CD4-positive, alpha-beta T cell treated with Interleukin-6 for 4 hours (primary cell): ENCODE measurements at regions not wholly inside any gene's neighbourhood (a gene's known extent, or its start where the extent isn't known, plus 50 kb on each side); places are given as distances from the start of the nearest gene placed in this dataset.

Experiments used
- DNase-seq: peaks from one replicate; pipeline ENCODE4 v3.0.0-alpha.2; 2020; ENCODE audit warnings: mixed read lengths

- no peak for DNase-seq
These were observed 126.2 kb downstream of the TMEM18 start for GRCh38 chr2:550860-551567.

DNA sequence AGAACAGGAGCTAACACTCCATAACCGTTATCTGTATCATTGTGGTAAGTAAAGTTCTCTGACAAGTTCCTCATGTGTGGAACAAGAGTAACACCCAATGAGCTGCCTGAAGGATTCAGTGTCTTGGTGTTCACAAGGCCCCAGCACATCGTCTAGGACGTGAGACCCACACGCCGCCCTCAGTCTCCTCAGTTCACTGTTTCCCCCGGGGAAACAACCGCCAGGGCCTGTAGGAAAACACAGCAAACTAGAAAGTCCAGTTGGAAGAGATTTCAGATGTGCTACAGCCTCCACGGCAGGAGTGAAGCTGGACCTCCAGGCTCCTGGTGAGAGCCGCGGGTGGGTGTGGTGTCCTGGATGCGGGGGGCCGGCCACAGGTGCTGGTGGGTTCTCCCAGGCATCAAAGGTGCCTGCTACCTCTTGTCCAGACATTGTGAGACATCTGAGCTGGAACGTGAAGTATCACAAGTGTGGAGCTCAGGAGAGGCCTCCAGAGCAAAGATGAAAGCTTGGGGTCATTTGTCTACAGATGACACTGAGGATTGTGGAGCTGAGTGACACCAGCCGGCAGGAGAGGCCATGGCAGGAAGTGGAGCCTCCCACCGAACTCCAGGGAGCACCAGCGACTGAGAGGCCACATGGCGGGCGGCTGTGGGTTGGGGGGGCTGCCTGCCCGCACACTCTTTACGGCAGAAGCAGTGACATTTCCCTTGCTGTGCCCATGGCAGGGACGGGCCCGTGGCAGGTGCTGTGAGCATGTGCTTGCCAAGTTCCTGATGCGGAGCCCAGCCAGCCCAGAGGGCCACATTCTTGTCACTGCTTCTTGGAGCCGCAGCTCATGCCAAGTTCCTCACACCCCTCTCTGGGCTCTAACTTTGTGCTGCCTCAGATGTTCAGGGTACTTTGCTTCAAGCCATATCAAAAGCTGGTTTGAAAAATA is 131.2 kb downstream of the TMEM18 start:
- no peak for DNase-seq

DNA sequence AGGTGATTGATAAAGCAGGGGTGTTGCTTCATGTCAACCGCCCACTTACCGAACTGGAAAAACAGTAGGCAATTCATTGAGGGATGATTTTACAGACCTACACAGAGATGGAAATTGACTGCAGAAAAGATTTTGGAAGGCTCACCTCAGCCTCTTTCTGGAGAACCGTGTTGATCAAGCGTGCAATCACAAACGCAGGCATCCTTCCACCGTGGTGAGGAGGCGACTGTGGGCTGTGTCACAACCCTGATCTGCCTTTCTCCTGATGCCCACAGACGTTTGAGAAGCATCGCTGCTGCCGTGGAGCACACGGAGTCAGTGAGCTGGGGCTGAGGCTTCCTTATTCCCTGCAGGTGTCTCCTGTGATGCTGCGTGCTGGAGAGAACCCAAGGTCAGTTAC is 132.0 kb downstream of the TMEM18 start:
- DNase-seq, result no peak

GRCh38 chr2:538646-539045 is 138.6 kb downstream of the TMEM18 start:
- DNase-seq, result no peak

GRCh38 chr2:535222-535621 is 142.0 kb downstream of the TMEM18 start:
- no peak for DNase-seq

DNA sequence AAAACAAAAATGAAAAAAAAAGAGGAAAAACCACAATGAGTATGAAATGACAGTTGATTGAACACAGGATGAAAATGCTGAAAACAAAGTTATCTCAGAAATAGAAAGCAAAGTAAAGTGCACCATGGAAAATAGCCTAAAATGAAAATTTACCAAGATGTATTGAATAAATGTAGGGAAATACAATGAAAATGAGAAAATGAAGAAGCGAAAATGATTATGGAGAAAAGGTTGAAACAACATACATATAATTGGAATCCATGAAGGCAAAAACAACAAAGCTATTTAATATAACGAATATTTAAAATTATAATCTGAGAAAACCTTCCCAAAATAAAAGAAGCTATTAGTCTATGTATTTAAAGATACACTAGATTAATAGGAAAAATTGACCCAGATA is 147.4 kb downstream of the TMEM18 start:
- no peak for DNase-seq

DNA sequence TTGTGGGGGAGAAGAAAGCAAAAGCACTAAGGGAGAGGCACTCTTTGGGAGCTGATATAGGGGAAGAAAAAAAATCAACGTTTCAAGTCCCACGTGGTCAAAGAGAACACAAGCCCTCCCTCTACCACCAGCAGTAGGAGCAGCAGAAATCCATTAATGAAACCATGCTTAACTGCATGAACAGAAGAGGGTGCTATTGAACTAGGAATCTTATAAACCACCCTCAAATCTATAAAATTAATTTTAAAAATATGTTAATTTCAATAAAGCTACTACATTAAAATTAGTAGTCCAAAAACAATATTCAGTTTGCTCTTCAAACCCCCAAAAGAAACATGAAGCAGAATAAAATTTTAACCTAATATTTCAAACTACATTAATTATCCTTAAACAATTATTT is 147.8 kb downstream of the TMEM18 start:
- no peak for DNase-seq

DNA sequence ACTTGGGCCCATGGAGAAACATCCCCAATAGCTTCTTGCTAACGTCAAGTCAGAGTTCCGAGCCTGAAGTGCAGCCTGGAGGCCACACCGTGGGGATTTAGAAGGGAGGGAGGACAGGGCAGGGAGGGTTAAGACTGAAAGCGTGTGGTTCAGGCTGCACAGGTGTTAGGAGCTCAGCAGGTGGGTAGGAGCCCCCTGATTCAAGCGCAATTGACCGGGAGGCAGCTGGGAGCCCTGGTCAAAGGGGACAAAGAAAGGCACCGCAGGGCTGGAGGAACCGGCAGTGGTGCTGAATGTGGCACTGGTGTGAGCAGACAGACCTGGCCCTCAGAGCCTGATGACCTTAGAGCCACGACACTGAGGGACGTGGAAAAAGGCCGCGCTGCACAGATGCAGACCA is 149.6 kb downstream of the TMEM18 start:
- no peak for DNase-seq

GRCh38 chr2:526918-527317 is 150.3 kb downstream of the TMEM18 start:
- DNase-seq, result no peak

GRCh38 chr2:525611-526010 is 151.6 kb downstream of the TMEM18 start:
- DNase-seq, result no peak

DNA sequence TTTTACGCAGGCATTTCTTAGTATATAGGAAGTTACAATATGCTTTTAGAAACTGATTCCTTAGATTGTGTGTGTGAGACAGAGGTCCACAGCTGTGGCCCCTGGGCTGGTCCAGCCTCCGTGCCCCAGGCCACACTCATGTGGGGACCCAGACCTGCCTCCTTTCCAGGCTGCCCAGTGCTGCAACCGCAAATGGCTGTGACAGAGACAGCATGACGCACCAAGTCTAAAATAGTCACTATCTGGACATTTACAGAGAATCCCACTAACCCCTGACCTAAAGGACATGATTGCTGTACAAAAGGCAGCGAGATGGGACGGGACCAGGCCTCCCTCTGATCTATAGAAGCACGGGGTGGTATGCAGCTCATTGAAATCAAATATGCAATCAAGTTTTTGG is 152.2 kb downstream of the TMEM18 start:
- DNase-seq, result no peak

- no peak for DNase-seq
These were observed 152.8 kb downstream of the TMEM18 start for GRCh38 chr2:524442-524841.

DNA sequence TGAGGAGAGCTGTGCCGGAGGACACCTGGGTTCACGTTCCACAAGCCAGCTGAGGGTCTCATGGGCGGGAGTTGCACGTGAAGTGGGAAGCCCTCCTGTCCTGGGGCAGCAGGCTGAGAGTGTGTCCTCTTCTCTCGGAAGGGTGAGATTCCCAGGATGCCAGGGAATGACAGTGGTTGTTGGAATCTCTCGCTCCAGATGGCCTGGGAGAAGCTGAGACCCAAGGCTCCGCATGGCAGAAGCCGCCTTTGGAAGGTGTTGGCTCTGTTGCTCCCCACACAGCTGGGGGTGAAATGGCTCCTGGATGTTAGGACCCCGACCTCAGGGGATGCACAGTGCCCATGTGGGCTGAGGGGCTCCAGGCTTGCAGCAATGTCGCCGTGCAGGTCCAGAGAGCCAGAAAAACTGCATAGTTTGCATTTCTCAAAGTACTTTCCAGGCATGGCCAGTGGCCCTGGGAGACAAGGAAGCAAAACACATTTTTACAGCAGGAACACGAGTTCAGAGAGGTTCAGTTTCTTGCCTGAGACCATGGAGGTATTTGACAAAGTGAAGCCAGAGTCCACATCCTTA is 153.4 kb downstream of the TMEM18 start:
- no peak for DNase-seq

DNA sequence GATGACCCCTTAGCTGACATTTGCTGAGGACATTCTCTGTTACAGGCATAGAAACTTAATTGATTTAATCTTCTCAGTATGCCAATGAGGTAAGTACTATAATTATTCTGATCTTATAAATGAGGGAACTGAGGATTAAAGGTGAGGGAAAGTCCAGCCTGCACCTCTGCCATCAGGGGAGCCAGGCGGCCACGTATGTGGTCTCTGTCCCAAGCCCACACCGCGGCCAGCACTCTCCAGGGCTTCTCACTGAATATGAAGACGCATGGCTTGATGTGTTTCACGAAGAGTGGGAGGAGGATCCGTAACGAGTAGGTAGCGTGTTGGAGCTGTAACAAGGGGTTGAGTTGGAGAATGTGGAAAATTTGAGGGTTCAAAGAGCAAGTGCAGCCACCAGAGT is 154.4 kb downstream of the TMEM18 start:
- DNase-seq, result no peak

DNA sequence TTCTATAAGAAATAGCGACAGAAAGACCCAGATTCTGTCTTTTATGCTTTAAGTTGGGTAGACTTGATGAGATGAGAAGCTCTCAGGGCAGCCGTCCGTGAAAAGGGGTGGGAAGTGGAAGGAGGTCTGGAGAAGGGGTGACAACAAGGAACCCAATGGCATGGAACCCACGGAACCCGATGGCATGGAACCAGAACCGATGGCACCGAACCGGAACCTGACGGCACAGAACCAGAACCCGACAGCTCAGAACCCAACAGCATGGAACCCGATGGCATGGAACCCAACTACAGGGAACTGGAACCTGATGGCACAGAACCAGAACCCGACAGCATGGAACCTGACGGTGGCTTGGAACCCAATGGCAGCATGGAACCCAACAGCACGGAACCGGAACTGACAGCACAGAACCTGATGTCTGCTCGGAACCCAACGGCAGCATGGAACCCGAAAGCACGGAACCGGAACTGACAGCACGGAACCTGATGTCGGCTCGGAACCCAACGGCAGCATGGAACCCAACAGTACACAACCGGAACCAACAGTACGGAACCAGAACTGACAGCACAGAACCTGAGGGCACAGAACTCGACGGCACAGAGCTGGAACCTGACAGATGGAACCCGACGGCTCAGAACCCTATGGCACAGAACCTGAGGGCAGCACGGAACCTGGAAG is 155.2 kb downstream of the TMEM18 start:
- DNase-seq, result no peak

DNA sequence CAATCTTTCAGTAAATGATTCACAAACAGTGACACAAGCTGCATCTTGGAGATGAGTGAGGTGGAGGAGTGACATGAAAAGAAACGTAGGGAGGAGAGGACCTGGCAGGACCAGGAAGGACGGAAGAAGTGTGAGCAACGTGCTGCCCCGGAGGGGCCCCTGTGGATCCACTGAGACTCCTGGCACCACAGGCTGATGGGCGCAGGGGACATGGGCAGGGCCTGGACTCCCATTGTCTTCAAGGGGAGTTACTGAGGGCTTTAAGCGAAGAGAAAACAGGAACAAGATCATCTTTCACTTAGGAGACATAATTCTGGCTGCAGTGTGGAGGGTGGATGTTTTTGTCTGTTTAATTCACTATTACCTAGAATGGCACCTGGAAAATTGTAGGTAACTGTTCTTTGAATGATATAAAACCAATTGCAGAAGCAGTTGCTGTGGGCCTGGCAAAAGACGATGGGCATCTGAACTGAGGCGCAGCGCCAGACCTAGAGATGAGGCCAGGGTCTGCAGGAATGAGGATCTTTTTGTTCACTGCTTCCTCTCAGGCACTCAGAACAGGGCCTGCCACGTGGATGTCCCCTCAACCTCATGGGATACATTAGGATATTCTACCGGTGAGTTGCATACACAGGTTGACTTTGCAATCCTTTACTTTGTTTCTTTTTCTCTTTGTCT is 156.4 kb downstream of the TMEM18 start:
- no peak for DNase-seq

DNA sequence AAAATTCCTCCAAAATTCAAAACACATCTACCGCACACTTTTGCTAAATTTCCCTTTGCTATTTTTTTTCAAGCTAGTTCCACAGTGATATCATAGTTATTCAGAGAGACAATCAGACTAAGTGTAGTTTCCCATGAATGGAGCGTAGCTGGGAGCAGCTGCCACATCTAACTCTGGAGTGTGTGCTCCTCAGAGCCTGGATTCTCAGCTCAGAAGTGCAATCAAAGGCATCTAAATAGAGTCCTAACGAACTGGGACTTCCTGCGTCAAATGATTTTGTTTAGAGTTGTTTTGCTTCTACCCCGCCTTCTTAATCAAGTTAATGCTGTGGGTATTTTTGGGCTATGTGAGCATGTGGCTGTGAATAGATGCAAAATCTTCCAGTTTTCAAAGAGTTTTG is 160.3 kb downstream of the TMEM18 start:
- no peak for DNase-seq

GRCh38 chr2:516131-516530 is 161.1 kb downstream of the TMEM18 start:
- no peak for DNase-seq

- no peak for DNase-seq
These were observed 161.6 kb downstream of the TMEM18 start for GRCh38 chr2:515441-516127.

- DNase-seq, result no peak
These were observed 163.1 kb downstream of the TMEM18 start for GRCh38 chr2:513981-514706.

DNA sequence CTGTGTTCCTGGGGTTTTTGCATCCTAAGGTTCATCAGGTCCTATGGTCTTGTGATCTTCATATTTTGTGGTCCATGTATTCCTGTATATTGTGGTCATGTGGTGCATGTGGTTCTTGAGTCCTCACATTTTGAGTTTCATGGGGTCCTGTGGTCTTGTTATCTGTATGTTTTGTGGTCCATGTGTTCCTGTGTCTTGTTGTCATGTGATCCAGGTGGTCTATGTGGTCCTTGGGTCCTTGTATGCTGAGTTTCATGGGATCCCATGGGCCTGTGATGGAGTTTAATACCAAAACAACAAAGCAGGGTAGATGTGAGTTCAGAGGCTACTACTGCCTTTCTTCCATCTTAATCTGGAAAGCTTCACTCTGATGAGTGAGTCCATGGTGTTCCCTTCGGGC is 166.4 kb downstream of the TMEM18 start:
- DNase-seq, result no peak
